Tibial artery (tissue), 4 donors: ENCODE measurements at regions not wholly inside any gene's neighbourhood (a gene's known extent, or its start where the extent isn't known, plus 50 kb on each side); places are given as distances from the start of the nearest gene placed in this dataset.
"Not testable (repeated sequence)": the region's sequence is repeated elsewhere in the genome, so short reads cannot be mapped to it uniquely, and the experiment has no call there.

Experiments
- DNase-seq, 2 donors: peaks; one replicate each; pipeline ENCODE4 v3.0.0-alpha.2; 2019
- H3K27ac ChIP-seq, 2 donors: fragments of 200-600 bp; sonication (generic) in 1 of 2; 1 replicate in 1 of 2; 2 replicates in 1 of 2; pipeline ENCODE4 v1.5.1; 2018 to 2019; ENCODE audit warnings: mild to moderate bottlenecking in 1 of 2
- H3K27me3 ChIP-seq, 2 donors: fragments of 200-600 bp; sonication (generic) in 1 of 2; one replicate each; pipeline versions ENCODE4 v1.5.1 to v1.6.0; 2016 to 2019
- H3K36me3 ChIP-seq, 3 donors: fragments of 200-600 bp; sonication (generic) in 2 of 3; one replicate each; pipeline ENCODE4 v1.5.1; 2016 to 2019; ENCODE audit warnings: mild to moderate bottlenecking in 2 of 3
- H3K4me1 ChIP-seq, 4 donors: fragments of 200-600 bp; sonication (generic) in 2 of 4; 1 replicate in 3 of 4; 2 replicates in 1 of 4; pipeline ENCODE4 v1.5.1; 2016 to 2019
- H3K4me3 ChIP-seq, 2 donors: fragments of 200-600 bp; sonication (generic) in 1 of 2; 1 replicate in 1 of 2; 2 replicates in 1 of 2; pipeline ENCODE4 v1.5.1; 2018 to 2019; ENCODE audit warnings: mild to moderate bottlenecking in 2 of 2
- H3K9me3 ChIP-seq, 3 donors: fragments of 200-600 bp; sonication (generic) in 1 of 3; one replicate each; pipeline ENCODE4 v1.5.1; 2016 to 2019
- CTCF ChIP-seq, 2 experiments: fragments of 200-600 bp in 1 of 2; fragments of 450-650 bp in 1 of 2; IDR thresholded peaks; one replicate each; pipeline ENCODE4 v1.5.1; 2017 to 2019; ENCODE audit warnings: antibody characterized with exemption in 2 of 2, mild to moderate bottlenecking in 1 of 2, moderate library complexity in 1 of 2
- intact Hi-C: fragments of 100-400 bp; cut with DNase I; formaldehyde crosslinking; loops from one replicate; pipeline ENCODE4 v1.15.0; 2023; ENCODE audit warnings: low total_unique reads

DNA sequence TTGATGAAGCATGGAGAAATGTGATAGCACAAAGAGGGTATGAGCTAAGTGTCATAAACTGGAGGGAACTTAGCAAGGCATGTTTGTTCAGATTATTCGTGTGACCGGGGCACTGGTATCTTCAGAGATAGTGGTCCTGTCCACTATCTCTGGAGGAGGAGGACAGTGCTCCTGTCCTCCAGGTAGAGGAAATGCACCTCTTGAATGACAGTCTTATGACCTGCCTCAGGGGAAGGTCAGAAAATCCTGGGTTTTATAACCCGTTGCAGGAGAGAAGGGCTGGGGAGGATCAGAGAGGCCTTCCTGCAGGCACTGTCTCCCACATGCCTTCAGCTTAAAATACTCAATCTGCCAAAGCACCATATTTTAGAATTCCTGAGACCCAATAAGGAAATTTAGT lies 213.5 kb upstream of the UBL3 start:
- no peaks in the 10 kb centered on the region for H3K36me3 ChIP-seq
- DNase-seq, result no peak
- intact Hi-C loops, result no loop called here
- TF ChIP-seq CTCF (IDR thresholded peaks at IDR 0.05), result no peak
- peaks cover 0 to 3% of the 10 kb centered on the region in 2 donors for H3K27me3 ChIP-seq
- no peaks in the 10 kb centered on the region for H3K9me3 ChIP-seq
- no peaks in the 10 kb centered on the region for H3K4me1 ChIP-seq
- H3K27ac ChIP-seq, result no peak overlapping the region
- H3K4me3 ChIP-seq, result no peak overlapping the region

- no peak for DNase-seq
- H3K9me3 ChIP-seq, result no peaks in the 10 kb centered on the region
- no peaks in the 10 kb centered on the region for H3K36me3 ChIP-seq
- no peaks in the 10 kb centered on the region for H3K4me1 ChIP-seq
- intact Hi-C loops, result no loop called here
- H3K27ac ChIP-seq, result no peak overlapping the region
- no peak overlapping the region for H3K4me3 ChIP-seq
- TF ChIP-seq CTCF (IDR thresholded peaks at IDR 0.05), result no peak
- peaks cover 0 to 3% of the 10 kb centered on the region in 2 donors for H3K27me3 ChIP-seq
Measured at GRCh38 chr13:30061217-30061616, 210.8 kb upstream of the UBL3 start.

DNA sequence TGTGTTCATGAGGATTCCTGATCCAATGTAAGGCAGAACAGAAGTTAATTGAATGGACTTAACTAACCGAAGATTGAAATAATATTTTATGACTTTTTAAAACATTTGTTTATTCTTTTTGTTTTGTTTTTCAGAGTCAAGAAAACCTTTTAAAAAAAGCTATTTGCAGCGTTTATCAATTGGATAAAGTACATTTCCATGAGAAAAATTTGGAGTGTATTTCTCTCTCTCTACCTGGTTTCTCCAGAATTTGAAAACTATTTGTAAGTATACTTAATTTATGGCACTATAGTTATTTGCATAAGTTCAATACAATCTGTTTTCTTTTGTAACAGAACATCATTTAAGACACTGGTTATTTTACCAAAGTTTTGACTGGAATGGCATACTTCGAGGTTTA lies 208.0 kb upstream of the UBL3 start:
- Histone ChIP-seq H3K27me3 (peaks cover 0 to 3% of the 10 kb centered on the region in 2 donors), H3K4me1 (no peaks in the 10 kb centered on the region), H3K4me3 (no peak overlapping the region), H3K27ac (no peak overlapping the region), H3K9me3 (no peaks in the 10 kb centered on the region), H3K36me3 (no peaks in the 10 kb centered on the region)
- intact Hi-C loops, result no loop called here
- no peak for TF ChIP-seq CTCF (IDR thresholded peaks at IDR 0.05)
- DNase-seq, result no peak

GRCh38 chr13:30054546-30054945 lies 204.1 kb upstream of the UBL3 start:
- H3K27me3 ChIP-seq, H3K4me1 ChIP-seq, H3K36me3 ChIP-seq, DNase-seq, H3K27ac ChIP-seq, intact Hi-C loops, H3K4me3 ChIP-seq, H3K9me3 ChIP-seq: not testable (repeated sequence)

GRCh38 chr13:30053939-30054338 lies 203.5 kb upstream of the UBL3 start:
- H3K27ac ChIP-seq, result no peak overlapping the region
- H3K4me1 ChIP-seq, result no peaks in the 10 kb centered on the region
- peaks cover 0 to 4% of the 10 kb centered on the region in 2 donors for H3K27me3 ChIP-seq
- DNase-seq, result no peak
- intact Hi-C loops, result no loop called here
- TF ChIP-seq CTCF (IDR thresholded peaks at IDR 0.05), result no peak
- H3K36me3 ChIP-seq, result no peaks in the 10 kb centered on the region
- no peak overlapping the region for H3K4me3 ChIP-seq
- H3K9me3 ChIP-seq, result no peaks in the 10 kb centered on the region

DNA sequence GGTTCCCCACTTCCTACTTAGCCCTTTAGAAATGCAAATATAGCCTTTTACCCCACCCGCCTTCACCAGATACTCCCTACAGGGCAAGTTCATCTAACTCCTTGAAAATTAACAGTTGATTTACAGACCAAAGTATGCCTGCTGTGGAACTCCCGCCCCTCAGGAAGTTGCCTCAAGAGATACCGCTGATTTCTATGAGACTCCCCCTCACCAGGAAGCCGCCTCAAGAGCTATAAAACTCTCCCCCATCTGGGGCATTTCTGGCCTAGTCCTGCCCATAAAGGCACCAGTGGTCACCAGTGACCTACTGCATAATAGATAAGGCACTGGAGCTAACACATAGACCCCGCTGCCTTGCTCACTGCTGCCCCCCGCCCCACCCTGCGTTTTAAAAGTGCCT lies 201.7 kb upstream of the UBL3 start:
- Histone ChIP-seq H3K4me3 (no peak overlapping the region), H3K4me1 (no peaks in the 10 kb centered on the region), H3K9me3 (no peaks in the 10 kb centered on the region), H3K36me3 (no peaks in the 10 kb centered on the region), H3K27me3 (peaks cover 0 to 4% of the 10 kb centered on the region in 2 donors), H3K27ac (no peak overlapping the region)
- no peak for DNase-seq
- intact Hi-C loops, result no loop called here
- no peak for TF ChIP-seq CTCF (IDR thresholded peaks at IDR 0.05)
